SIG-M5 treated with dmso at 0.1 percent for 504 hours (cell line): ENCODE measurements at regions not wholly inside any gene's neighbourhood (a gene's known extent, or its start where the extent isn't known, plus 50 kb on each side); places are given as distances from the start of the nearest gene placed in this dataset.
"Not testable (repeated sequence)": the region's sequence is repeated elsewhere in the genome, so short reads cannot be mapped to it uniquely, and the experiment has no call there.

ENCODE experiments used
- DNase-seq: peaks from one replicate; lab custom pipeline; 2025; ENCODE audit not compliant: unreplicated experiment; lab: John Stamatoyannopoulos, UW

GRCh38 chr2:208798698-208799097 is 392.1 kb downstream of the PTH2R start:
- DNase-seq: no peak

- no peak for DNase-seq
Observed at GRCh38 chr2:208799397-208799796, 392.8 kb downstream of the PTH2R start.

- DNase-seq: not testable (repeated sequence)
Observed at GRCh38 chr2:208800887-208801286, 394.3 kb downstream of the PTH2R start.

DNA sequence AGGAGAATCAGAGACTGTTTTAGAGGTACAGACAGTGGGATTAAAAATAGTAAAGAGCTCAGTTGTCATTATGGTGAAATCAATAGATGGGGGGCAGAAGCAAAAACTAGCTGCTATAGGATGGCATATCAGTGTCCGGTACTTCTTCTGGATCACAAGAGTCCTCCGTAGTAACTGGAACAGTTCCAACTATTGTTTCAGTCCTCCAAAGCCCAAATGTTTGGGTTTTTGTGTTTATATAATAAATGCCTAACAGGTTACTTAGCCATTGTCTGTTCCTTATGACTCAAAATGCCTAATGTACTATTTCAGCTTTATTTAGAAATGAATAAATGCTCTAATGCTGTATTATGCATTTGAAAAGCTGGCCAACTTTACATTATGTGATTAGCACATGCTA is 401.2 kb downstream of the PTH2R start:
- no peak for DNase-seq

DNA sequence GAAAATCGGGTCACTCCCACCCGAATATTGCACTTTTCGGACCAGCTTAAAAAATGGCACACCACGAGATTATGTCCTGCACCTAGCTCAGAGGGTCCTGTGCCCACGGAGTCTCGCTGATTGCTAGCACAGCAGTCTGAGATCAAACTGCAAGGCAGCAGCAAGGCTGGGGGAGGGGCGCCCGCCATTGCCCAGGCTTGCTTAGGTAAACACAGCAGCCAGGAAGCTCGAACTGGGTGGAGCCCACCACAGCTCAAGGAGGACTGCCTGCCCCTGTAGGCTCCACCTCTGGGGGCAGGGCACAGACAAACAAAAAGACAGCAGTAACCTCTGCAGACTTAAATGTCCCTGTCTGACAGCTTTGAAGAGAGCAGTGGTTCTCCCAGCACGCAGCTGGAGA is 405.3 kb downstream of the PTH2R start:
- DNase-seq: not testable (repeated sequence)

- DNase-seq: no peak
Observed at GRCh38 chr2:208819190-208819589, 412.6 kb downstream of the PTH2R start.

DNA sequence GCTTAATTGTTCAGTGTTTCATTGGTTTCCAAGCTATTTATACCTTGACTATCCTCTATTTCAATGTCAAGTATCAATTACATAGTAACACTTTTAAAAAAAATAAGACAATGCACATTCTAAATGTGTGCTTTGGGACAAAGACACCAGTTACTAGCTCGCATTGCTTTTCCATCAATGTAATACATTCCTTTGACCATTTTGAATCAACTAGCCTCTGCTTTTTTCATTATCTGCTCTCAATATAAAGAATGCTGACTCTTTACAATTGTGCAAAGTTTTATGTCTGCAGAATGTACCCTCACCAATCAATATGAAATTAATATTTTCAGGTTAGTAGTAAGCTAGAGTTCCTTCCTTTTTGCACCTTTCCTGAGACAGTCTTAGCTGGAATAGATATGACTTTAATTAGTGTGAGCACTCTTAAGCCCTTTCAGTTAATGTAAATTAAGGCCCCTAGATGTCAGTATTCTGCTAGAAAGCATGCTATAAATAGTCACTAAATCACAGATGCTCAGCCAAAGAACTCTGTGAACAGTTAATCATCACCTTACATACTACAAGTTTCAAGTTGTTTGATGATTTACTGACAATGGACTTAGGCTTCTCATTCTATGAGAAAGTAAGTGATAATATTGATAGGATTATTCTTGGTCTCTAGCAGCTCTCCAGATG is 413.6 kb downstream of the PTH2R start:
- DNase-seq: peak; percentile 44

DNA sequence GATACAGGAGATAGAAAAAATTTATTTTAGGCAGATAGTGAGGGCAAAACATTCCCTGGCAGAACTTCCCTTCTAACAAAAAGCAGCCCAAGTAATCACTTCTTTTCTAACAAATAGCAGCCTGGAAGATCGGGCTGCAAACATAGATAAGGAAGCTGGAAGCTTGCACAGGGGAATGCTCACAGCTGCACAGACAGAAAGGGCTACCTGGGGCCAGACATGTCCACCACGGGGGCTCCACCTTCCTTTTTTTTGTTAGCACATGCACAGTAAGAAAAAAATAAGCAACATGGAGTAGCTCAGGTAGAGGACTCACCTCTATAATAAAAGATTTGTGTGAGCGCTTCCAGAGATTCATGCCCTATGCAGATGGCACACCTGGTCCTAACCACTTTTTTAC is 420.5 kb downstream of the PTH2R start:
- DNase-seq: no peak

DNA sequence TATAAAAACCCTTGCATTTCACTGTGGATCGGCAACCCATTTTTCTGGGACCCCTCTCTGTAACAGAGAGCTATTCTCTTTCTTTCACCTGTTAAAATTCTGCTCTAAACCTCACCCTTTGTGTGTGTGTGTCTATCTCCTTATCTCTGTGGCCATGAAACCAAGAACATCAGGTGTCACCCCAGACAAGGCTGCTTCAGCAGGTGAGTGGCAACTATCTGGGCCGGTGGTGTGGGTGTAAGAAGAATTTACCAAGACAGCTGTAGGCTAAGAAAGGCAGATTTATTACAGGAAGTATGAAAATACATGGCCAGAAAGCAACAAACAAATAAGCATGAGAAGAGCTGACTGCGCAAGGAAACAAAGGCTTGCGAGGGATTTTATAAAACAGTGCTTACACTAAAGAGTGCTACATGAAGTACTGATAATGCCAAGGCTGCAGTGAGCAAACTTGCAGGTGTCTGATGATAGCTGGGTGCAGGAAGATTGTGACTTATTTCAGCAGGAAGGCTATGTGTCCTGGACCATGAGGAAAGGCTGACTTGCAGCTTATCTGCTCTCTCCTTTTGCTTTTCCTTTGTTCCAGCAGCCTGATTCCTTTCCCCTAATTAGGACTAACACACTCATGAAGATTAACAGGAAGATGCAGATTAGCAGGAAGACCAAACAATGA is 421.1 kb downstream of the PTH2R start:
- DNase-seq: no peak

DNA sequence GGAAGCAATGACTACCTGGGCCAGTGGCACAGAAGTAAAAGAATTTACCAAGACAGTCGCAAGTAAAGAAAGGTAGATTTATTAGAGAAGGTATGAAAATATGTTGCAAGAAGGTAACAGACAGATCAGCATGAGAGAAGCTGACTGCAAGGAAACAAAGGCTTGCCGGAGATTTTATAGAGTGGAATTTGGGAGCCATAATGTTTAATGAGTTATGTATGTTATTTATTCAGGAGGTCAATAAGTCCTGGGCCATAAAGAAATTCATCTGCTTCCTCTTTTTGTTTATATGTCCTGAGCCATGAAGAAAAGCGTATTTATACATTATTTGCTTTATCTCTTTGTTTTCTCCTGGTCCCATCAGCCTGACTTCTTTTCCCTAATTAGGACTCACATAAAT is 423.6 kb downstream of the PTH2R start:
- DNase-seq: no peak

- DNase-seq: no peak
Observed at GRCh38 chr2:208847651-208848050, 441.1 kb downstream of the PTH2R start.

GRCh38 chr2:208854717-208855116 is 448.1 kb downstream of the PTH2R start:
- no peak for DNase-seq

DNA sequence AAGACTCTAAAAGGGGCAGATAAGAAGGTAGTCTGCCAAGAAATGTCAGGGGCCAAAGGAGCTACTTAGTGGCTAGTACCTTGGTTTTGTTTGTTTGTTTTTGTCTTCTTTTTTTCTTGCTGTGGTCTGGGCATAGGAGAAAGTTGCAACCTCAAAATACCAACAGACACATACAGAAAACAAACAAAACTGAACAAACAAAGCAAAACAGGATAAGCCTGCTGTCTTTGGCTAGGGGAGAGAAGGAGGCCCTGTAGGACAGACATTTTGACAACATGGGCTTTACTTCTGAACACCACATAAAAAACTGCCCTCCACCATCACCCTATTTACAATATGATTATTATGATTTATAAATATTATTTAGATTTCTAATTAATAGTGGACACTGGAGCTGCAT is 460.8 kb downstream of the PTH2R start:
- DNase-seq: no peak

DNA sequence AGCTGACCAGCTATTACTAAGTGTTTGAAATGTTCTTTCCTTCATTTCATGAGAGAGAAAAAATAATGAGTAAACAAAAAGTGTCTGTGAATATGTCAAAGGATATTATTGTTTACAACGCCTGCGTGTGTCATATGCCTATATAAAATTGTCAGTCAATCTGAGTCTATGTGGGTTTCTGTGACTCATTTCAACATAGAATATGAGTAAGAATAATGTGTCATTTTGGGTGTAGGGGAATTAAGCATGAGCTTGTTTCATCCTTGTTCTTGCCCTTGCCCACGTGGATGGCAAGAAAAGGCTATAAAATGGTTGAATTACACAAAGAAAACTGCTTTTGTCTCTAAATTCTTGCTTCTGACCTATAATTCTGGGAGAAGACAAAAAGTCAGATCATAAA is 466.0 kb downstream of the PTH2R start:
- no peak for DNase-seq

- DNase-seq: no peak
Observed at GRCh38 chr2:208879666-208880065, 473.1 kb downstream of the PTH2R start.

DNA sequence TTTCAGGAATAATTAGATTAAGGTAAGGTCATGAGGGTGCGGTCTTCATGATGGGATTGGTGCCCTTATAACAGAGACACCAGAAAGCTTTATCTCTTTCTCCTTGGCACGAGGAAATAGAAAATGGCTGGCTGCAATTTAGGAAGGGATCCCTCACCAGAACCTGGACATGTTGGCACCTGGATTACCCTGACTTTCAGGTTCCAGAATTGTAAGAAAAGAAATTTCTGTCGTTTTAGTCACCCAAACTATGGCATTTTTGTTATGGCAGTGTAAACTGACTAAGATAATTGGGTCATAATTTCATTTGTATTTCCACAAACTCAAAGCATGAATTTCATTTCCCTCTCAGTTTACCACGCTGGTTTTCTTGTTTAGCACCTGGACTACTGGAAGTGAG is 473.6 kb downstream of the PTH2R start:
- DNase-seq: no peak

GRCh38 chr2:208890486-208890885 is 483.9 kb downstream of the PTH2R start:
- DNase-seq: no peak

- no peak for DNase-seq
Observed at GRCh38 chr2:208892203-208892602, 485.6 kb downstream of the PTH2R start.

GRCh38 chr2:208906330-208906729 is 499.7 kb downstream of the PTH2R start:
- DNase-seq: no peak

DNA sequence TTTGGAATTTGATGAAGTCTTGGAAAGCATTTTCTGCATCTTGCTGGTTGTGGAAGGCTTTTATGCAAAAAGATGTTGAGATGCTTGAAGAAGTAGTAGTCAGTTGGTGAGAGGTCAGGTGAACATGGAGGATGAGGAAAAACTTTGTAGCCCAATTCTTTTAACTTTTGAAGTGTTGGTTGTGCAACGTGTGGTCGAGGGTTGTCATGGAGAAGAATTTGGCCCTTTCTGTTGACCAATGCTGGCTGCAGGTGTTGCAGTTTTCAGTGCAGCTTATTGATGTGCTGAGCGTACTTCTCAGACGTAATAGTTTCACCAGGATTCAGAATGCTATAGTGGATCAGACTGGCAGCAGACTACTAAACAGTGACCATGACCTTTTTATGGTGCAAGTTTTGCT is 508.4 kb upstream of the MAP2 start:
- no peak for DNase-seq

DNA sequence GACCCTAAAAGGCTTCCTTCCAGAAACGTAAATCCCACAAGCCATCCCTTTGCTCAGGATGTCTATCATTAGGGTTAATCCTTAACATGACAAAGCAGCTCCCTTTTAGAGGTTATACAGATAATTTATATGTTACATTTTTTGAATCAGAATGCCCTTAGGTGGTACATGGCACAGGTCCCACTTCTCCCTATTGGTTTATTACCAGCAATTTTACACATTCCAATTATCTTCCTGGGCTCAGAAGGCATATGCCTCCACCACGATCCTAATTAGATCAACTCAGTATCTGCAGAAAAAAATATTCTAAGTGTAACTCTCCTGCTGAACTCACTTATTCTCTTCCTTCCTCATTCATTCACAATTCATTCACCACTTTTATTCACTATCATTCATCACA is 507.0 kb upstream of the MAP2 start:
- no peak for DNase-seq

DNA sequence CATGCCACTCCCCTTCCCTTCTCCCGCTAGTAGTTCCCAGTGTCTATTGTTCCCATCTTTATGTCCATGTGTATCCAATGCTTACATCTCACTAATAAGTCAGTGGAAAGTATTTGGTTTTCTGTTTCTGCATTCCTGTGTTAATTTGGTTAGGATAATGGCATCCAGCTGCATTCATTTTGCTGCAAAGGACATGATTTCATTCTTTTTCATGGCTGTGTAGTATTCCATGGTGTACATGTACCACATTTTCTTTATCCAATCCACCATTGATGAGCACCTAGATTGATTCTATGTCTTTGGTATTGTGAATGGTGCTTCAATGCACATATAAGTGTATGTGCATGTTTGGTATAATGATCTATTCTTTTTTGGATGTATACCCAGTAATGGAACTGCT is 502.5 kb upstream of the MAP2 start:
- DNase-seq: not testable (repeated sequence)

- no peak for DNase-seq
Observed at GRCh38 chr2:208927867-208928266, 496.0 kb upstream of the MAP2 start.
